Stimulated activated CD4-positive, alpha-beta T cell treated with anti-CD3 and anti-CD28 coated beads, Interleukin-12 subunit alpha, Interleukin-12 subunit beta, amount 100 ng/mL, for 24 hours (primary cell): ENCODE measurements at regions not wholly inside any gene's neighbourhood (a gene's known extent, or its start where the extent isn't known, plus 50 kb on each side); places are given as distances from the start of the nearest gene placed in this dataset.
"Not testable (repeated sequence)": the region's sequence is repeated elsewhere in the genome, so short reads cannot be mapped to it uniquely, and the experiment has no call there.

Experiments
- DNase-seq, 2 experiments: peaks; one replicate each; pipeline ENCODE4 v3.0.0-alpha.2; 2020; ENCODE audit warnings: low read depth in 2 of 2

- no peak for DNase-seq
Measured at GRCh38 chr19:20294181-20294580, 127.2 kb downstream of the ZNF486 start.

- DNase-seq = not testable (repeated sequence)
Measured at GRCh38 chr19:20292520-20292919, 125.5 kb downstream of the ZNF486 start.

- DNase-seq = no peak
Measured at GRCh38 chr19:20289186-20289585, 122.2 kb downstream of the ZNF486 start.

- no peak for DNase-seq
Measured at GRCh38 chr19:20287070-20287469, 120.1 kb downstream of the ZNF486 start.

GRCh38 chr19:20285876-20286275 lies 118.9 kb downstream of the ZNF486 start:
- not testable (repeated sequence) for DNase-seq

- no peak for DNase-seq
Measured at GRCh38 chr19:20279516-20279915, 112.5 kb downstream of the ZNF486 start.

GRCh38 chr19:20278342-20278741 lies 111.3 kb downstream of the ZNF486 start:
- DNase-seq = no peak

- not testable (repeated sequence) for DNase-seq
Measured at GRCh38 chr19:20276732-20277082, 109.7 kb downstream of the ZNF486 start.

GRCh38 chr19:20276011-20276731 lies 109.2 kb downstream of the ZNF486 start:
- no peak for DNase-seq

- DNase-seq = no peak
Measured at GRCh38 chr19:20273951-20274570, 107.0 kb downstream of the ZNF486 start.

- no peak for DNase-seq
Measured at GRCh38 chr19:20273376-20273775, 106.4 kb downstream of the ZNF486 start.

- not testable (repeated sequence) for DNase-seq
Measured at GRCh38 chr19:20272627-20273010, 105.6 kb downstream of the ZNF486 start.

- DNase-seq = not testable (repeated sequence)
Measured at GRCh38 chr19:20271927-20272626, 105.1 kb downstream of the ZNF486 start.

GRCh38 chr19:20271215-20271926 lies 104.4 kb downstream of the ZNF486 start:
- DNase-seq = no peak

GRCh38 chr19:20269461-20269860 lies 102.4 kb downstream of the ZNF486 start:
- no peak for DNase-seq

GRCh38 chr19:20261513-20261912 lies 94.5 kb downstream of the ZNF486 start:
- DNase-seq = not testable (repeated sequence)

GRCh38 chr19:20260738-20261137 lies 93.7 kb downstream of the ZNF486 start:
- DNase-seq = not testable (repeated sequence)

GRCh38 chr19:20259615-20260014 lies 92.6 kb downstream of the ZNF486 start:
- DNase-seq = no peak

- DNase-seq = no peak
Measured at GRCh38 chr19:20256606-20257005, 89.6 kb downstream of the ZNF486 start.

GRCh38 chr19:20254121-20254520 lies 87.1 kb downstream of the ZNF486 start:
- DNase-seq = no peak

- no peak for DNase-seq
Measured at GRCh38 chr19:20252613-20253012, 85.6 kb downstream of the ZNF486 start.

GRCh38 chr19:20250627-20251026 lies 83.6 kb downstream of the ZNF486 start:
- no peak for DNase-seq
